ENCODE measurements at regions not wholly inside any gene's neighbourhood (a gene's known extent, or its start where the extent isn't known, plus 50 kb on each side); places are given as distances from the start of the nearest gene placed in this dataset.

DNA sequence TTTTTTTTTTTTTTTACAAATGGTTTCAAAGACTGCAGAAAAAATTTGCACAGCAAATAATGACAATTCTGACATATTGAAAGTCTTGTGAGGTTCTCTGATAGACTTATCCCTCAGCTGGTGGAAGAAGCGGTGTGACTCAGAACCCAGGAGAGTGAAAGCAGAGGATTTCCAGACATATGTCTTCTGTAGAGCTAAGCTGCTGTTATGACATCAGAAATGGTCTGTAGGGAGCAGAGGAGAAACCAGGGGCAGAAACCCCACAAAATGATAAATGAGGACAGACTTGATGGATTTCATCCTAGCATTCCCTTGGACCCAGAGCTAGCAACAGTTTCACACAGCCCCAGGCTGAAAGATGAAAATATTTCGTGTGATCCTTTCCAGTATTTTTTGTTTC, 582.6 kb downstream of the METTL15 start:
- TF ChIP-seq, protein P1, sequence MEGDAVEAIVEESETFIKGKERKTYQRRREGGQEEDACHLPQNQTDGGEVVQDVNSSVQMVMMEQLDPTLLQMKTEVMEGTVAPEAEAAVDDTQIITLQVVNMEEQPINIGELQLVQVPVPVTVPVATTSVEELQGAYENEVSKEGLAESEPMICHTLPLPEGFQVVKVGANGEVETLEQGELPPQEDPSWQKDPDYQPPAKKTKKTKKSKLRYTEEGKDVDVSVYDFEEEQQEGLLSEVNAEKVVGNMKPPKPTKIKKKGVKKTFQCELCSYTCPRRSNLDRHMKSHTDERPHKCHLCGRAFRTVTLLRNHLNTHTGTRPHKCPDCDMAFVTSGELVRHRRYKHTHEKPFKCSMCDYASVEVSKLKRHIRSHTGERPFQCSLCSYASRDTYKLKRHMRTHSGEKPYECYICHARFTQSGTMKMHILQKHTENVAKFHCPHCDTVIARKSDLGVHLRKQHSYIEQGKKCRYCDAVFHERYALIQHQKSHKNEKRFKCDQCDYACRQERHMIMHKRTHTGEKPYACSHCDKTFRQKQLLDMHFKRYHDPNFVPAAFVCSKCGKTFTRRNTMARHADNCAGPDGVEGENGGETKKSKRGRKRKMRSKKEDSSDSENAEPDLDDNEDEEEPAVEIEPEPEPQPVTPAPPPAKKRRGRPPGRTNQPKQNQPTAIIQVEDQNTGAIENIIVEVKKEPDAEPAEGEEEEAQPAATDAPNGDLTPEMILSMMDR (IDR thresholded peaks at IDR 0.05 in 4 of 5, conservative IDR thresholded peaks at IDR 0.05 in 1 of 5), result no peak
- TF ChIP-seq POLR2A (IDR thresholded peaks at IDR 0.05), result no peak
